NCI-H1694 (cell line): ENCODE measurements at regions not wholly inside any gene's neighbourhood (a gene's known extent, or its start where the extent isn't known, plus 50 kb on each side); places are given as distances from the start of the nearest gene placed in this dataset.
"Not testable (repeated sequence)": the region's sequence is repeated elsewhere in the genome, so short reads cannot be mapped to it uniquely, and the experiment has no call there.

Source experiments
- DNase-seq: peaks from one replicate; lab custom pipeline; 2025; lab: John Stamatoyannopoulos, UW

DNA sequence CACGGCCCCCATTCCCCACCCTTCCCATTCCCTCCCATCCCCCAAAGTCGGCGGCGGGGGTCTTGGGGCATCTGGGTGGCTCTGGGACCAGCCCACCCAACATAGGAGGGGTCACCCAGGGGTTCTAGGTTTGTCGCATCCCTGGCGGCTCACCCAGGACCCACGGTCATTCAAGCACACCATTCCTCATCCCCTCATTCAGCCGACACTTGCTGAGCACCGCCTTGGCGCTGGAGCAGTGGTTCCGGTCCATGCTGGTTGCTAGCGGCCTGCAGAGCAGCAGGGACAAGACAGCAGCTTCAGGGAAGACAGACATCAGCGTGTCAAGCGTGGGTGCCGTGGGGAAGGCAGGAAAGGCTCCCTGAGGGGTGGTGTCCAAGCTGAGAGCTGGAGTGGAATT, 50.5 kb upstream of the OTOS start:
- no peak for DNase-seq

DNA sequence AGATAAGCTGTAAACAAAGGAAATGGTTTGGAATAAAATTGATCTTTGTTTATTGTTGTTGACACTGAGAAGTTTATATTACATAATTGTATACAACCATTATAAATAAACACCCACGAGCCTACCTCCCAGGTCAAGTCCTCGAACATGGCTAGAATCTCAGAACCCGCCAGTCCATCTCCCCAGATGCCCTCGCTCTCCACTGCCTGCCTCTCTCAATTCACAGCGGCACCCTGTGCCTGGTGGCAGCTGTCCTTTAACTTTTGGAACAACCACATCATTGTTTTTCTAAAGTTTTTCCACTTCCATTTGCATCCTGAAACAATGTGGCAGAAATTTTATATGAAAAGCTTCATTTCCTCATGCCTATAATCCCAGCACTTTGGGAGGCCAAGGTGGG, 52.2 kb upstream of the OTOS start:
- no peak for DNase-seq

DNA sequence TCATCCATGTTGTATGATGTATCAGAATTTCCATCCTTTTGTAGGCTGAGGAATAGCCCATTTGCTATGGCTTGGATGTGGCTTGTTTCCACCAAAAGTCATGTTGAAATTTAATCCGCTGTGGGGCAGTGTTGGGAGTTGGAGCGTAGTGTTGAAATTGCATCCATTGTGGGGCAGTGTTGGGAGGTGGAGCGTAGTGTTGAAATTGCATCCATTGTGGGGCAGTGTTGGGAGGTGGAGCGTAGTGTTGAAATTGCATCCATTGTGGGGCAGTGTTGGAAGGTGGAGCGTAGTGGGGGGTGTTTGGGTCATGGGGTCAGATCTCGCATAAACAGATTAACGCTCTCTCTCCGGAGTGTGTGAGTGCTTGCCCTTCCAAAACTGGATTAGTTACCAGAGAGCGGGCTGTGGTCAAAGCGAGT, 53.9 kb upstream of the OTOS start:
- not testable (repeated sequence) for DNase-seq

DNA sequence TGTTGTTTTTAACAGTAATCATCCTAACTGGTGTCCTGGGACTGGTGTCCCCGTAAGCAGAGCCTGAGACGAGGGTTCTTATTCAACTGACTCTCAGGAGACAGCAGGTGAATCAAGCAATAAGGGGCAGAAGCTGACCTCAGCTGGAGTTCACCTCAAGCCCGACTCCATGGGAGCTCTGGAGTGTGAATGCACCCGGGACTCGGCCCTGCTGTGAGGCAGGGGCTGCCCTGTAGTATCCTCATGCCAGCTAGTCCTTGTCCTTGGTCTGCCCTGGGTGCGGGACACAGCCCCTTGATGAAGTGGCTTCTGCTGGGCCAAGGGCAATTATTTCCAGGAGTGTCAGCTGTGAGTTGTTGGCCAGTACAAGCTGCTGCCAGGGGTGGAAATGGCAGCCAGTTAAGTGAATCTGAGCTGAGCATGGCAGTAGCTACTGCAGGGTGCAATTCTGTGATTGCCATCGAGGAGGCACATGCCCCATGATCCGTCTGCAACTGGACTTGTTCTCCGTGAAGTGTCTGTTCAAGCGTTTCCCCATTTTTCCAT, 54.9 kb upstream of the OTOS start:
- no peak for DNase-seq

DNA sequence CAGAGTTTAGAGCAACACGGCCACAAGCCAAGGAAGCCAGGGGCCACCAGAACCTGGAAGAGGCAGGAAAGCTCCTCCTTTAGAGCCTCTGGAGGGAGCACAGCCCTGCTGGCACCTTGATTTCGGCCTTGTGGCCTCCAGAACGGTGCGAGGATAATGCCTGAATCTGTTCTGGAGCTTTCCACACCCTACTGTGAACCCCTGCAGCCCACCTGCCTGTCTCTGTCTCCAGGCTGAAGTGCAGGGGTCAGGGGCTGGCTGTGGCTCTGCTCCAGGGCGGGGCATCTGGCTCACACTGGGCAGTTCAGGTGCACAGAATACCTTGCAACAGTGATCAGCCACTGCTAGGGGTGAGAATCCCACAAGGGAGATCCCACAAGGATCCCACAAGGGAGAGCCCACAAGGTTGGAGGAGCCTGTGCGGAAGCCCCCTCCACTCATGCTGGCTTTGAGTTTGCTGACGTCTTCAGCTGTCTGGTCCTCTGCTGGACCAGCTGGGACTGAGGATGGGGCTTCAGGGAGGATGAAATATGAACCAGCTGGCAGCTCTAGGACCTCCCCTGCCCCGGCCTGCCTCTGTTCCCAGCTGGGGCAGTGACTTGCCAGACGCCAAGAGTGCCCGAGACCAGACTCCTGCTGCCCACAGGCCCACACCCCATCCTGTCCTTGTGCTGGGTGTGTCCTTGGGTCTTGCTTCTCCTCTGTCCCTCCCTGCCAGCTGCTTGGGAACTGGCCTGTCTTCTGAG, 56.4 kb upstream of the OTOS start:
- DNase-seq: no peak

DNA sequence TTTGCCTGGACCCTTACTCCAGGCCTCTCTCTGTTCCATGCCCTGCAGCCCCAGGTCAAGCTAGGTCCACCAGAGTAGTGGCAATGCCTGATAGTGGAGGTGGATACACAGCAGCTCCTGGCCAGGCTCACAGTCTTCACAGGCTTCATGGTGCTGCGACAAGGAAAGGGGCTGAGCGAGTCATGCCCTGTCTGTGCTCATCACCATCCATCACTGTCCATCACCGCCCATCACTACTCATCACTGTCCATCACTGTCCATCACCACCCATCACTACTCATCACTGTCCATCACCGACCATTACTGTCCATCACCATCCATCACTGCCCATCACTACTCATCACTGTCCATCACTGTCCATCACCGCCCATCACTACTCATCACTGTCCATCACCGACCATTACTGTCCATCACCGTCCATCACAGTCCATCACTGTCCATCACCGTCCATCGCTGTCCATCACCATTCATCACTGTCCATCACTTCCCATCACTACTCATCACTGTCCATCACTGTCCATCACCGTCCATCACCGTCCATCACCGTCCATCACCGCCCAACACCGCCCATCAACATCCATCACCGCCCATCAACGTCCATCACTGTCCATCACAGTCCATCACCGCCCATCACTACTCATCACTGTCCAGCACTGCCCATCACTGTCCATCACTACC, 57.1 kb upstream of the OTOS start:
- no peak for DNase-seq

DNA sequence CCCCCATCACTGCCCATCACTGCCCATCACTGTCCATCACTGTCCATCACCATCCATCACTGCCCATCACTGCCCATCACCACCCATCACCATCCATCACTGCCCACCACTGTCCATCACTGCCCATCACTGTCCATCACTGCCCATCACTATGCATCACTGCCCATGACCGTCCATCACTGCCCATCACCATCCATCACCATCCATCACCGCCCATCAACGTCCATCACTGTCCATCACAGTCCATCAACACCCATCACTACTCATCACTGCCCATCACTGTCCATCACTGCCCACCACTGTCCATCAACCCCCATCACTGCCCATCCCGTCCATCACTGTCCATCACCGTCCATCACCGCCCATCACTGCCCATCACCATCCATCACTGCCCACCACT, 57.8 kb upstream of the OTOS start:
- no peak for DNase-seq

DNA sequence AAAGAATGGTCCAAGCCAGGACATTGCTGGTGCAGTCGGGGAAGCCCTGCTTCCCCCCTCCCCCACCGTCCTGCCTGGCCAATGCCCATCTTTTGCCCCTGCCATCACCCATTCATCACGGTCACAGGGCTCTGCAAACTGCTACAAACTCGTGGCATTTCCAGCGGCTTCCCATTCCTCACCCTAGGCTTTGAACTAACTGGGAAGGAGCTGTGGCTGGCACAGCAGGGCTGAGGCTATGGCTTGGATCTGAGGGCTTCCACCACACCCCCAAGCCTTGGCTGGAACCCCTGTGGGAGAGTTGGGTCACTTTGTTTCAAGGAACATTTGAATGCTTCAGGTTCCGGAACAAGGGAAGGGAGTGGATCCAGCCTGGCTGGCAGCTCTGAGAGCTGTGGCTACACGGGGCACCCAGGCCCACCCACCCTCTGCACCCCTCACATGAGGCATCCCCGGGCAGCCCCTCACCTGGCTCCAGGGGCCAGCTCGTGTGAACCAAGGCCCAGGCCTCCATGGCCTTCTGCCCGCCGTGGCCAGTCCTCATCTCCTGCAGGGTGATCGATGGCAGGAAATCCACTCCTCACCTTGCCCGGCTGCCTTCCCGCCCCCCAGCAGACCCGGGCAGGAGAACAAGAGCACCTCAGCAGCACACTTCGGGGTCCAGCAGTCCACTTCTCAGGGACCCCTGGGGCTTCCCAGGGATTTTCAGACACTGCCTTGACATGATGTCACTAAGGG, 58.8 kb upstream of the OTOS start:
- no peak for DNase-seq

DNA sequence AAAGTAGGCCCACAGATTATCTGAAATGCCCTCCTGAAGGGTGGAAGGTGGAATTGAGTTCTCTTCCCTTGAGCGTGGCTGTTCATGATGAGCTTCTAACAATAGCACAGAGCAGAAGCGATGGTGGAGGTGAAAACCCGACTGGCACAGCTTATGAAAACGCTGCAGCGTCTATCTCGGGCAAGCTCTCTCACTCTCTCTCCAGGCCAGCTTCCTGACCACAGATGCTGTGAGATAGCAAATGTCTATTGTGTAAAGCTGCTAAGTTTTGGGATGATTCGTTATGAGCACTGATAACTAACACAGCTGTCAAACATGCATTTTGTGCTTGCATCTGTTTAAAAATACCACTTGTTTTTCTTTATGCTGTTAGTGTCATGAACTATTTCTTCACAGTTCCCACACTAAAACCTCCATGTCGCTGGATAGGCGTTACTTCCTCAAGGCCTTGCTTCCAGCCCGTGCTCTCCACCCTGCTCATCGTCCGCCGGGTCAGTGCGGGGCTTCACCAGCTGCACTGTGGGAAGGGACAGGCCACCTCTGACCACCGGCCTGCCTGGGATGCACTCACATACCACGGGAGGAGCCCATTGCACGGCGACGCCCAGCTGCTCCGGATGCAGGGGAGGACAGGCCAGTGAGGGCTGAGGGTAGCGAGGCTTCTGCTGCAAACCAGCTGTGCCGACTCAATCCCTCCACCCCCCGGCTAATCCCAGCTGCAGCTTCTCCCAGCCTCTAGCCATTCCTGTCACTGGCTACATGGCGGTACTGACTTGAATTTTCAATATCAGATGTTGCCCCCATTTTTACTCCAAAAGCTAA, 60.0 kb upstream of the OTOS start:
- DNase-seq: no peak

DNA sequence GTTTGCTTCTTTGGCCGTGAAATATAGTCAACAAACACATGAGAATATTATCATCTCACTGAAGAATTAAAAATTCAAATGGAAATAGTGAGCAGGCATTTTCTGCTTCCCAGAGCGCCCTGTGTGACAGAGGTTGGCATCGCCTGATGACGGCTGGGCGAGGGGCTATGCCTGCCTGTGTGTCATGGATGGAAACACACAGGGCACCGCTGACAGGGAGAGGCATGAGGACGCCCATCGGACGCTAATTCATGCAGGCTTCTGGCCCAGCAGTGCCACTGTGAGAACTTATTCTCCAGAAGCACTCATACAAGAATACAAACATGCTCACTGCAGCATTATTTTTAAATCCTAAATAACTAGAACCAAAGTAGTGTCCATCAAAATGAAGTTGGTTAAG, 61.4 kb upstream of the OTOS start:
- DNase-seq: no peak

DNA sequence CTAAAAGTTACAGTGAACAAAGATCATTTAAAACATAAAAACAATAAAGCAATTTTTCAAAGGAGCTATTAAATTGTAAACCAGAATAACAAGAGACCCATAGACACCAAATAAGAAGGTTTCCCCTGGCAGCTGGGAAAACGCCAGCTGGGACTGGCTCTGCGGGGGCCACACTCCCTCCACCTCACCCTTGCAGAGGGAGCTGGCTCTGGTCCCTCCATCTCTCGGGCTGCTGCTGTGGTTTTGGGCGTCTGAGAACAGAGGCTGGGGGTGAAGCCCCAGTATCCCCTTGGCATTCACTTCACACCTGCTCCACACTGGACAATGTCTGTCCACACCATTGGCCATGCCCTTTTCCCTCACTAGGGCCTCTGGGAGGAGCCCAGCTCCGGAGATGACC, 62.1 kb upstream of the OTOS start:
- DNase-seq: no peak

DNA sequence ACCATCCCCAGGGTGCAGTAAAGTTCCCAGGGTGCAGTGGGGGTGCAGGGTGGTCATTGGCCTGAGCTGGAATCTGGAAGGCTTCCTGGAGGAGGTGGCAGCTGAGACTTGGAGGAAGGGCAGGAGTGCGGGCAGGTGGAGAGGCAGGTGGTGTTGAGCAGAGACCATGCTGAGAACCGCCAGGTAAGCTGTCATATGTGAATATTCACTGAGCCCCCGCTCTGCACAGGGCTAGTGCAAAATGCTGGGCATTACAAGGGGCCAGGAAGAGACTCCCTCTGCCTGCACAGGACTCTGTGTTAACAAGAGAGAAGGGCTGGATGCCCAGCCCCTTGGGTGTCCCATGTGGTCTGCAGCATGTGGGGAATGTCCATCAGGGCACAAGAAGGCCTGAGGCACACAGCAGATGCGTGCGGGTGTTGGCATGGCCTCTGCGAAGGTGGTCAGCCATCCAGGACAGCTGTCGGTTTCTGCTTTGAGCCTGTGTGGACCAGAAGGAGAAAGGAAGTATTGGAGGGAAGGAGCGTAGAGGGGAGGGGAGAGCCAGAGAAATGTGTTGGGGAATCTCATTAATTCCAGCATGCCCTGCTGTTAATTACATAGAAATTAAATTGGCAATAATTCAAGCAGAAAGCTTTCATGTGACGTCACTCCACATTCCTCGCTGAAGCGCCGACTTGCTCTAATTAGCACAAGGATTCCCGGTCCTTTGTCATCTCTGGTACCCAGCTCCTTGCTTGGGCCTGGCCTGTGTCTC, 62.8 kb upstream of the OTOS start:
- no peak for DNase-seq

DNA sequence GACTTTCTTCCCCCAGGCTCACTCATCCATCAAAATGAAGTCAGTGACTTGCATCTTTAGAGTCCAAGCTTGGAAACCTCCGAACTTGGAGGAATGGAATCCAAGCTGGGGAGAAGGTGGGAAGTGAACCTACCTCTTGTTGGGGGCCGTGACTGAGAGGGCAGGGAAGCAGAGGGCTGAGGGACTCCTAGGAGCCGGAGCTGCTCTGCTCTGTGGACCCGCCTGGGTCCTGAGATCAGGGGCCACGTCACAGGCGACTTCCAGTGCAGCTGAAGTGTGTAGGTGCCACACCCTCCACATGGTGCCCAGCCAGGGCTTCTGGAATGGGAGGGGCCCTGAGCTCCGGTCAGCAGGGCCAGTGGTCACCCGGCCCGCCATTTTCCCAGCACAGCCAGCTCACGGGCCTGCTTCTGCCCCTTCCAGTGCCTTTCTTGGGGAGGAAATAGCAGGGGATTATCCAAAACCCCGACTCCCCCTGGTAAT, 63.4 kb upstream of the OTOS start:
- DNase-seq: no peak

DNA sequence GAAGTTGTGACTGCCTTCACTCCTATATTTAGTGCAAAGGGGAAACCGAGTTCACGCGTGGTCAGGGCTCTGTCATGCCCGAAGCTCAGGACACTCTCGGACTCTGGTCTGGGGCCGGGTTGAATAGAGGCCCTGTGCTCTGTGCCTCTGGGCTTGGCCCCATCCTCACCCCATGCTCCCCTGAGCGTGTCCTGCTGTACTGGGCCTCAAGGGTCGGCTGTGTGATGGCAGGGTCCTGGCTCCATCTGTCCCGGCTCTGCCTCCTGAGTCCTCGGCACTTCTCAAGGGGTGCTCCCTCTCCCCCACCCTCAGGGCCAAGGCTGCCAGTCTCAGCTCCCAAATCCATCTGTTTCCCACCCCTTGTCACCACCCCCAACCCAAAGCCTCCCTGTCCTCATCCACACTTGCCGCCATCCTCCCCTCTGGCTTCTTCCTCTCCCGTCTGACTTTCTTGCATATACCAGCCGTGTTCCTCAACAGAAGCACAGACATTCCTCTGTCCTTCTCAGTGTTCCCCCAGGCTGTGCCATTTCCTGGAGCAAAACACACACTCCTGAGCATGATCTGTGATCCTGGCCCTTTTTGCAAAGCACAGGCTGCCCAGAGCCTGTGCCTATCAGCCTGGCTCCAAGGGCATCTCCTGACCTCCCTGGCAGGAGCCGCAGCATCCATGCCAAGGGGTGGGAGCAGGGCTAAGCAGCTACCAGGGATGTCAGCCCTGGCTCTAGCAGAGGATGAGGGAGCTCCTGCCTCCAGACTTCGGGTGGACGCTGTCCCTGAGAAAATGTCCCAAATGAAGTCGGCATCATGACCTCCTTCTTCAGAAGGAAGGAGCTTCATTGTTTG, 64.2 kb upstream of the OTOS start:
- DNase-seq: no peak

DNA sequence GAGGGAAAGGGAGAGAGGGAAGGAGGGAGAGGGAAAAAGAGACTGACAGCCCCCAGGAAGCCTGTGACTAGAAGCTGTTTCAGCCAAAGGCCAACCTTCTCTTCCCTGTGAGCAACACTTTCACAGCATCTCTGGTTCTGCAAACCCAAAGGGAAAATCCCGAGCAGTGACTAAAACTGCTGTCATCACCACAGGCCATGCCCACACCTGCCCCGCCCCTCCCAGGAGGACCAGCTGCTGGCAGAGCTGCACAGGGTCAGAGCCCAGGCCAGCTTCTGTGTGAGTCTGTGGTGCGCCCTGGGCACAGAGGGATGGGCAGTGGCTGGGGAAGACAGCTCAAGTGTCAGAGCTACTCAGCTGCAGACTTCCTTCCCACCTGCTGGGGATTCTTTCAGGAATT, 64.9 kb upstream of the OTOS start:
- no peak for DNase-seq

DNA sequence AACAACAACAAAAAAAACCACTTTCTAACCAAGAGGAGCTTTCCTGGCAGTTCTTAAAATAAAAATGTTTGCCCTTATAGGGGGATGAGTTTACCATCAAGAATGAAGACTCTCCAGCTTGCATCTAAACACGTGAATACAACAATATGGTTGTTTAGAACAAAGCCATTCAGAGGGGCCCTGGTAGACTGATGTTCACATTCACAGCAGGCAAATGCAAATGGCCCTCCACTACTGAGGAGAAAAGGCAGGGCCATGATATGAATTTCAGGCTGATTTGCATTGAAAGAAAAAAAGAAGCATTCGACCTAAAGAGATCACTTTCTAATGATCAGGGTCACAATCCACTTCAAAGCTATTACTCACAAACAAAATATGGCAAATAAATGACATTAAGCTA, 65.3 kb upstream of the OTOS start:
- no peak for DNase-seq

DNA sequence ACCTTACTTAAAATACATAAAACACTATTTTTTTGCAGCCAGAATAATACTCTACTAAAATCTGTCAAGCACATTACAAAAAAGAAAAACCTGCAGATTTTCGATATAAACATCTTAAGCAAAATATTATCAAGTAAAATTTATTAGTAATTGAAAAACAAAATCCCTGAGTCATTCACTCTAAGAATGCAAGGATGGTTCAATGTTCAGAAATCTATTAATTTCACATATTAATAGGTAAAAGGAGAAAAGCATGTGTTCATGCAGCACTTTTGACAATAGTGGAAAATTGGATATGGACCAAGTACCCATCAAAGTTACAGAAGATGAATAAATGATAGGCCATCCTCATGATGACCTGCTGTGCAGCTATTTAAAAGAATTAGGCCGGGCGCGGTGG, 66.2 kb upstream of the OTOS start:
- no peak for DNase-seq

DNA sequence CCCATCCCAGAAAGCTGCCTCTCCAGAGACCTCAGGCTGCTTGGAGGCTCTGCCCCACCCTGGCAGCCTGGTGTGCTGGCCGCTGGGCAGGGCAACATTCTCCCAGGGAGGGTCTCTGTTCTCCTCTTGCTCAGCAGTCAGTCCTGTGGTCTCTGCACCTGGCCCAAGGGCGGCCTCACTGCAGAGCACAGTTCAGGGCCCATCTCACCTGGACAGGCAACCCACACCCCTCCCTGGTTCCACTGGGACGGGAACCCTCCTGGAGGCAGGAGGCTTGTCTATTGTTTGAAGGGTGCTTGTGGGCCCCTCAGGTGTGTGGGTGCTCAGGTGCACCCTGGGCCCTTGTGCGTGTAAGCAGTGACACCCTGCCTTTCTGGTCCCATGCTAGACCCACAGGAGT, 67.2 kb upstream of the OTOS start:
- no peak for DNase-seq

DNA sequence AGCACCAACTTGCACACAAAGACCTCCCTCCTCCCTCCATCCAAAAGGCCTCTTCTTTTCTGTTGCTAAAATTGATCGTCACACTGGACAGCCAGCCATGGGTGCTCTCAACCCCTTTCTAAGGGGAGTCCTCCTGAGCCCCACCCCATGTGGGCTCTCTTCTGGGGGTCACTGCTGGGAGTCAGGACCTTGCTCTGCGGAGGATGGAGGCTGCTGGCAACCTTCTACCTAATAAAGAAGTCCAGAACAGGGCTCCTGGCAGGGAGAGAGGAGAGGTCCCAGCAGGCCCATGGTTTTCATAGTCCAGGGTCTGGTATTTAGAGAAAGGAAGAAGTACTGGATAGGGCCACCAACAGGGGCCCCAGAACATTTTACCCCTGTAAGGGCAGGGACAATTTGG, 67.6 kb upstream of the OTOS start:
- no peak for DNase-seq

DNA sequence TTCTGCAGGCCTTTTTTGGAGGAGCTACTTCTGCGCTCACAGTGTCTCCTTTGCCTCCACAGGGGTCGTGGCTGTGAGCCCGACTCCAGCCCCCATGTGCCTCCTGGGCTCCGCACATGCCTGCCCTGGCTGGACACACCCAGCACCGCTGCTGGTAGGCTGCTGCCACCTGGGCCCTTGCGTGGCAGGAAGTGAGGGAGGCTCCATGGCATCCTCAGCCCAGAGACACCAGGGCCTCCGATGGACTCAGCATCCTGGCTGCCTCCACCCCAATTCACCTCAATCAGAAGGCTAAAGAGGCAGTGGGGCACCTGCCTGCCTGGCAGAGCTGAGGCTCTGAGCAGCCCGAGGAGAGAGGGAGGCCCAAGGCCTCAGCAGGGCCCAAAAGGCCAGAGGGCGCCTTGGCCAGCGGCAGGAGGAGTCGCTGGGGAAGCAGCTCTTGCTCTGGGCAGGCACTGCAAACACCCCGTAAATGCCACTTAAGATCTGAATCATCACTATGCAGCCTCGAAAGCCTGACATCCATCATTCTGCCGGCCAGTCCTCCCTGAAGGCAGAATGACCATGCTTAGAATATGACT, 68.3 kb upstream of the OTOS start:
- DNase-seq: no peak
